GM12873 (cell line): ENCODE measurements at regions not wholly inside any gene's neighbourhood (a gene's known extent, or its start where the extent isn't known, plus 50 kb on each side); places are given as distances from the start of the nearest gene placed in this dataset.

Experiments
- TF ChIP-seq, protein P1 (sequence below): IDR thresholded peaks from 2 replicates; pipeline ENCODE4 v1.5.1; 2012; ENCODE audit warnings: low read depth, mild to moderate bottlenecking, moderate library complexity, low read length, control low read depth; ENCODE audit not compliant: insufficient read depth; ENCODE audit errors: missing control alignments

DNA sequence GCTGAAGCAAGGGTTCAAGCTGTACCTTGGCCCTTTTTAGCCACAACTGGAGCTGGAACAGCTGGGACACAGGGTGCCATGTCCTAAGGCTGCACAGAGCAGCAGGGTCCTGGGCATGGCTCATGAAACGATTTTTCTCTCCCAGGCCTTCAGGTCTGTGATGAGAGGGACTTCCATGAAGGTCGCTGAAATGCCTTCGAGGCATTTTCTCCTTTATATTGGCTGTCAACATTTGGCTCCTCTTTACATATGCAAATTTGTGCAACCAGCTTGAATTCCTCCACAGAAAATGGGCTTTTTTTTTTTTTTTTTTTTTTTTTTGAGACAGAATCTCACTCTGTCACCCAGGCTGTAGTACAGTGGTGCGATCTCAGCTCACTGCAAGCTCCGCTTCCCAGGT, 430.8 kb downstream of the PCDH11X start:
- TF ChIP-seq, protein P1, sequence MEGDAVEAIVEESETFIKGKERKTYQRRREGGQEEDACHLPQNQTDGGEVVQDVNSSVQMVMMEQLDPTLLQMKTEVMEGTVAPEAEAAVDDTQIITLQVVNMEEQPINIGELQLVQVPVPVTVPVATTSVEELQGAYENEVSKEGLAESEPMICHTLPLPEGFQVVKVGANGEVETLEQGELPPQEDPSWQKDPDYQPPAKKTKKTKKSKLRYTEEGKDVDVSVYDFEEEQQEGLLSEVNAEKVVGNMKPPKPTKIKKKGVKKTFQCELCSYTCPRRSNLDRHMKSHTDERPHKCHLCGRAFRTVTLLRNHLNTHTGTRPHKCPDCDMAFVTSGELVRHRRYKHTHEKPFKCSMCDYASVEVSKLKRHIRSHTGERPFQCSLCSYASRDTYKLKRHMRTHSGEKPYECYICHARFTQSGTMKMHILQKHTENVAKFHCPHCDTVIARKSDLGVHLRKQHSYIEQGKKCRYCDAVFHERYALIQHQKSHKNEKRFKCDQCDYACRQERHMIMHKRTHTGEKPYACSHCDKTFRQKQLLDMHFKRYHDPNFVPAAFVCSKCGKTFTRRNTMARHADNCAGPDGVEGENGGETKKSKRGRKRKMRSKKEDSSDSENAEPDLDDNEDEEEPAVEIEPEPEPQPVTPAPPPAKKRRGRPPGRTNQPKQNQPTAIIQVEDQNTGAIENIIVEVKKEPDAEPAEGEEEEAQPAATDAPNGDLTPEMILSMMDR: no peak

DNA sequence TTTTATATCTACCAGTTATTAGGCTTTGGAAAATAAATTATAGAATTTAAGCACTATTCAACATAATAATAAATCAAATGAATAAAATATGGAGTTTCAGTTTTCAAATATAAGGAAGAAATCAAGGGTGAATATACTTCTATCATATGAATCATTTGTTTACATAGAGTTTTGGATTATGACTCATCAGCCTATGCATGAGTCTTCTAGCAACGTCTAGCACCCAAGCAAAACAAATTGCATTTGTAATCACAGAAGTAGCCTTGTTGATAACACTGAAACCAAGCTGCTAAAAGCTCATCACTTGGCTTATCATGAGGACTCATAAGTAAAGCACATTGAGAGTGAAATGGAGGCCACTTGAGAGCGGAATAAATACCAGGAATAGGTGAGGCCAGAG, 434.6 kb downstream of the PCDH11X start:
- TF ChIP-seq, protein P1: no peak

DNA sequence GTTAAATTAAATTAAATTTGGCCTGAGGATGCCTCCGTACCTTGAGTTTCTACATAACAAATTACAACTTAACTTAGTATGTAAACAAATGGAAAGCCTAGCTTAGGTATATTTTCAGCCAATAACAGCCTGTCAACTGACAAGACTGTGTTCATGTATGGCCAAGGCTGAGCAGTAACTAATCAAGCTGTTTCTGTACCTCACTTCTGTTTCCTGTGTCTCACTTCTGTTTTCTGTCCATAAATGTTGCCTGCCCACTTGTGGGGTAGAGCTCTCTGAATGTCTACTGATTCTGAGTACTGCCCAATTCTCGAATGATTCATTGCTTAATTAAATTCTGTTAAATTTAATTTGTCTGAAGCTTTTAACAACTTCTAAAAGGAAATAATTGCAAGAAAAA, 445.2 kb downstream of the PCDH11X start:
- TF ChIP-seq, protein P1: no peak

DNA sequence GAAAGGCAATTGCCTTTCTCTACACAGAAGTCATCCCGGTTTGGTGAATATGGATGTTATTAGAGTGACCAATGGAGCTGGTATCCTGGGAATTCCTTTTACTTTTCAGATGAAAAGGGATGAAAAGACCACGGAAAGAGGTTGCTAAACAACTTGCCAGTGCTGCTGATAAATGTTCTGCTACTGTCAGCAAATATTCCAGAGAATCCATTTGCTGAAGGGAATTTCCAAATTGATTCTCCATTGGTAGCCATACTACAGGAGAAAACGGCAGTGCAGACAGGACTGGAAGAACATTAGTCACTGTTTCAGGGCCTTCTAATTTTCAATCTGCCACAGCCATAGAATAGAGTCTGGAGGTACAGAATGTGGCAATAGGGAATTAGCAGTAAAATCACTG, 451.5 kb downstream of the PCDH11X start:
- TF ChIP-seq, protein P1: no peak

DNA sequence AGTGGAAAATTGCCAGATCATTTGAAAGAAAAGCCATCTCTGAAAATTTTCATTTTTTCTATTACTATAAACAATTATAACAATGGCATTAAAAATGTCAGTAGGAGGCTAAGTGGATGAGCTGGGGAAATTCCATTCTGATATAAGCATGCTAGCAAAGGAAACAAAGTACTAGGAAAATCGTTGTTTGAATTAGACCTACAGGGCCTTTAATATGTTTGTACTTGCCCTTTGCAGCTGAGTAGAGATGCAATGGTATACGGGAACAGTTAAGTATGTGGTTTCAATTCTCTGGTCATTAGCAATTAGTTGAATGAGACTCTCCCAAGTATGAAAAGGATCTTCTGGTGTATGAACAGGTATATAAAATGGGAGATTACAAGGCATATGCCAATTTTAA, 452.2 kb downstream of the PCDH11X start:
- TF ChIP-seq, protein P1: no peak

DNA sequence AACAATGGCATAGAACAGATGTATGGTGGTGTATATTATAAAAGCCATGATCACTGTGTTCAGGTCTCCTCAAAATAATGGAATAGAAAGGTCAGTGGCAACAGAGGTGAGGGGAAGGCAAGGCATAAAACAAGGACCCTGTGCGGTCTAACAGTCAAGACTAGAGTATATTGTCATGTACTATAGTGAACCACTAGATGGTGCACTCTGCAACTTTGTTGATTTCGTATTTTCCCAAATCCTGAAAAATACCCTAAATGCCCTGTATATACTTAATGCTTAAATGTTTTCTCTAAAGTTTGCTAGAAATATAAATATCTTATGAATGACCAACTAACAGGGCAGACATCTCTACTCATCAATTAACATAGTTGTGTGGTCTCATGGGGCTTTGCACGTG, 453.0 kb downstream of the PCDH11X start:
- TF ChIP-seq, protein P1: peak; percentile 49

DNA sequence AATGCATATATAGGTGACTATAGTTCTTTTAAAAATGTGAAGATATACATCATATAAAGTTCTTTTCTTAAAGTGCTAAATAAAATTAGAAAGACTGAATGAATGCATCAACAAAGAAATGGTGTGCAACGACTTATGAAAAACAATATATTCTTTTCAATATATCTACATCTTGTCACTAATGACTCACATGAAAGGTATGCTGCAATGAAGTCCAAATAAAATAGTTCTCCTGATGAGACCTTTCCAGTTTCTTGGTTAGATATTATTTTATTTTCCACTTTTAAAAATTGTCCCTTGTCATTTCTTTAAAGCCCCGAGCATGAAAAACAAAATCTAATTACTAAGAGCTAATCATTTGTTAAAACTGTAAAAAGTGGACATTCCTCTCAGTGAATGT, 462.1 kb downstream of the PCDH11X start:
- TF ChIP-seq, protein P1: no peak
